HepG2 (cell line): ENCODE measurements at regions not wholly inside any gene's neighbourhood (a gene's known extent, or its start where the extent isn't known, plus 50 kb on each side); places are given as distances from the start of the nearest gene placed in this dataset.

ENCODE experiments used
- CEBPG ChIP-seq: IDR thresholded peaks from 2 replicates; pipeline ENCODE4 v1.6.1; 2016
- FOXC1 ChIP-seq: sonication (generic); formaldehyde crosslinking; IDR thresholded peaks from 2 replicates; pipeline ENCODE4 v1.8.0; 2022; ENCODE audit warnings: mild to moderate bottlenecking, missing genetic modification reagents, borderline replicate concordance
- HMGXB4 ChIP-seq, 2 experiments: sonication (generic) in 1 of 2; formaldehyde crosslinking in 1 of 2; IDR thresholded peaks; 2 replicates each; pipeline versions ENCODE4 v1.4.0 to v1.6.1; 2018 to 2020; ENCODE audit warnings: missing genetic modification reagents in 2 of 2, borderline replicate concordance in 1 of 2, low read depth in 1 of 2, mild to moderate bottlenecking in 1 of 2, missing biosample characterization in 1 of 2
- JUND ChIP-seq: sonication (generic); formaldehyde crosslinking; IDR thresholded peaks from 2 replicates; pipeline ENCODE4 v1.8.0; 2022; ENCODE audit warnings: mild to moderate bottlenecking, missing genetic modification reagents
- ONECUT2 ChIP-seq: sonication (generic); formaldehyde crosslinking; IDR thresholded peaks from 2 replicates; pipeline ENCODE4 v1.4.0; 2020; ENCODE audit warnings: missing genetic modification reagents
- RFX3 ChIP-seq: IDR thresholded peaks from 2 replicates; pipeline ENCODE4 v1.6.1; 2016; ENCODE audit warnings: missing biosample characterization, missing genetic modification reagents
- SNAPC2 ChIP-seq: sonication (generic); formaldehyde crosslinking; IDR thresholded peaks from 2 replicates; pipeline ENCODE4 v1.8.1; 2022; ENCODE audit warnings: mild to moderate bottlenecking, missing genetic modification reagents
- TARDBP ChIP-seq: sonication (generic); formaldehyde crosslinking; IDR thresholded peaks from 2 replicates; pipeline ENCODE4 v1.8.0; 2022; ENCODE audit warnings: mild to moderate bottlenecking, missing genetic modification reagents
- U2AF1 ChIP-seq: fragments of 200-400 bp; formaldehyde crosslinking; optimal IDR thresholded peaks from 2 replicates; pipeline ENCODE3; 2017; ENCODE audit warnings: mild to moderate bottlenecking, low read depth, low read length
- ZNF138 ChIP-seq: sonication (generic); formaldehyde crosslinking; IDR thresholded peaks from 2 replicates; pipeline ENCODE4 v1.5.0; 2020; ENCODE audit warnings: mild to moderate bottlenecking, low read depth, missing genetic modification reagents
- ZNF468 ChIP-seq: sonication (generic); formaldehyde crosslinking; IDR thresholded peaks from 2 replicates; pipeline ENCODE4 v1.8.0; 2022; ENCODE audit warnings: mild to moderate bottlenecking, moderate library complexity, missing genetic modification reagents
- ZNF530 ChIP-seq: sonication (generic); formaldehyde crosslinking; IDR thresholded peaks from 2 replicates; pipeline ENCODE4 v1.5.0; 2020; ENCODE audit warnings: low read depth, mild to moderate bottlenecking, missing genetic modification reagents
- ZNF550 ChIP-seq: sonication (generic); formaldehyde crosslinking; IDR thresholded peaks from 2 replicates; pipeline ENCODE4 v1.4.0; 2020; ENCODE audit warnings: mild to moderate bottlenecking, missing genetic modification reagents, borderline replicate concordance
- ZNF563 ChIP-seq: sonication (generic); formaldehyde crosslinking; IDR thresholded peaks from 2 replicates; pipeline ENCODE4 v1.8.0; 2022; ENCODE audit warnings: mild to moderate bottlenecking, moderate library complexity, missing genetic modification reagents
- ZNF652 ChIP-seq: IDR thresholded peaks from 2 replicates; pipeline ENCODE4 v1.6.1; 2016; ENCODE audit warnings: low read depth, borderline replicate concordance
- ZNF678 ChIP-seq: sonication (generic); formaldehyde crosslinking; IDR thresholded peaks from 2 replicates; pipeline ENCODE4 v1.4.0; 2020; ENCODE audit warnings: mild to moderate bottlenecking, missing genetic modification reagents
- ZNF777 ChIP-seq: sonication (generic); formaldehyde crosslinking; IDR thresholded peaks from 2 replicates; pipeline ENCODE4 v1.4.0; 2020; ENCODE audit warnings: missing genetic modification reagents
- ZSCAN5A ChIP-seq: sonication (generic); formaldehyde crosslinking; IDR thresholded peaks from 2 replicates; pipeline ENCODE4 v1.8.0; 2022; ENCODE audit warnings: mild to moderate bottlenecking, missing genetic modification reagents, borderline replicate concordance
- TF ChIP-seq, protein P1 (sequence below): IDR thresholded peaks from 2 replicates; pipeline ENCODE4 v1.6.1; 2016

DNA sequence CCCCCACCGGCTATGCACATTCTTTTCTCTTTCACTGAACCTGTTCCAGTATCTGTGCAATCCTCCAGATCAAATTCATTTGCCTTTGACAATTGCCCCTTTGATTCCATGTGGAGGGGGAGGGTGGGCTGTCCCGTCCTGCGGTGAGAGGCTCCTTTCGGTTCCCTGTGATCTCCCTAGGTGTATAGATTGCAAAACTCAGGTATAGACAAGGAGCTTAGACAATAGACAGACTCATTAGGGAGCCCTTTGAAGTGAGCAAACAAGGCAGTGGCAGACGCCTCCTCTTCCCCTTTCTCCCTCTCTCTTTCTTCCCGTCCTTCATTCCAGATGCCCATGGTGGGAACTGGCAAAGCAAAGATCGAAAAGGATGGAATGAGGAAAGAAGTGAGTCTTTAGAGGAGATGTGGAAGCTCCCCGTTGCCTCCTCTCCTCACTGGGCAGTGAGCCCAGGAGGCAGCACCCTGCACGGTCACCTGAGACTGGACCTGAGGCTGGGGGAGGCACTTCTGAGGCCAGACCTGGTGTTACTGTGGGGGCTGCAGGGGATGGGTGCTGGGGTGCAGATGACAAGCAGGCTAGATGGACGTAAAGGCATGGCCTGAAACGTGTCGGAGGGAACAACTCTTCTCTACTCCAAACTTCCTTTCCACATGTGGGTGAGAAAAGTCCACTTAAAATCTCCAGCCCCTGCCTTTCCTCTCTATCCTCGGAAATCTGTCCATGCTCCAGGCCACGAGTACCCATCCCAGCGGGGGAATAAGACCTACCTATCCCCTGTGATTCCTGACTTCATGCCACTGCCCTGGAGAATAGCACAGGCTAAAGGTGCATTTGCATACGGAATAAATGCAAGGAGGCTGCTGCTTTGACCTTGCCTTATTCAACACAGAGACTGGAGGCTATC lies 256.6 kb upstream of the FOXQ1 start (continued):
- TF ChIP-seq JUND (CRISPR knock-in tag) (no peak), U2AF1 (peak; percentile 61), ZNF550 (no peak), FOXC1 (CRISPR knock-in tag) (no peak), ZNF777 (peak; percentile 64), HMGXB4 (CRISPR knock-in tag; IDR thresholded peaks at IDR 0.05; ENCODE audit: borderline replicate concordance in 1 of 2, low read depth in 1 of 2) (no peak; a peak in 2 of 4 replicates), ONECUT2 (CRISPR knock-in tag) (peak; percentile 85), SNAPC2 (CRISPR knock-in tag) (peak; percentile 99), ZNF468 (CRISPR knock-in tag) (no peak; the same call in 1 of the 2 replicates), CEBPG (CRISPR knock-in tag) (peak; percentile 96), ZNF563 (CRISPR knock-in tag) (no peak), ZNF138 (CRISPR knock-in tag) (no peak), RFX3 (CRISPR knock-in tag) (peak; percentile 31; the same call in 1 of the 2 replicates), ZNF530 (no peak), ZNF678 (CRISPR knock-in tag) (no peak), TARDBP (CRISPR knock-in tag) (peak; percentile 98), ZNF652 (CRISPR knock-in tag) (peak; percentile 31; the same call in 1 of the 2 replicates), ZSCAN5A (CRISPR knock-in tag) (peak; percentile 84; the same call in 1 of the 2 replicates)
- TF ChIP-seq, protein P1, sequence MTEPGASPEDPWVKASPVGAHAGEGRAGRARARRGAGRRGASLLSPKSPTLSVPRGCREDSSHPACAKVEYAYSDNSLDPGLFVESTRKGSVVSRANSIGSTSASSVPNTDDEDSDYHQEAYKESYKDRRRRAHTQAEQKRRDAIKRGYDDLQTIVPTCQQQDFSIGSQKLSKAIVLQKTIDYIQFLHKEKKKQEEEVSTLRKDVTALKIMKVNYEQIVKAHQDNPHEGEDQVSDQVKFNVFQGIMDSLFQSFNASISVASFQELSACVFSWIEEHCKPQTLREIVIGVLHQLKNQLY: peak; percentile 66; the same call in 1 of the 2 replicates
